COLO829 (cell line): ENCODE measurements at regions not wholly inside any gene's neighbourhood (a gene's known extent, or its start where the extent isn't known, plus 50 kb on each side); places are given as distances from the start of the nearest gene placed in this dataset.

Experiments used
- DNase-seq: peaks from one replicate; pipeline ENCODE4 v3.0.0; 2012; ENCODE audit warnings: low spot score

- no peak for DNase-seq
These were observed 484.0 kb upstream of the TGFBR2 start for GRCh38 chr3:30122359-30122758.

- DNase-seq, result no peak
These were observed 483.2 kb upstream of the TGFBR2 start for GRCh38 chr3:30123224-30123623.

- no peak for DNase-seq
These were observed 482.6 kb upstream of the TGFBR2 start for GRCh38 chr3:30123755-30124154.

- DNase-seq, result no peak
These were observed 481.7 kb upstream of the TGFBR2 start for GRCh38 chr3:30124435-30125370.

- DNase-seq, result no peak
These were observed 476.6 kb upstream of the TGFBR2 start for GRCh38 chr3:30129765-30130164.

- no peak for DNase-seq
These were observed 476.0 kb upstream of the TGFBR2 start for GRCh38 chr3:30130391-30130790.

- DNase-seq, result no peak
These were observed 475.2 kb upstream of the TGFBR2 start for GRCh38 chr3:30131191-30131590.

- DNase-seq, result no peak
These were observed 471.2 kb upstream of the TGFBR2 start for GRCh38 chr3:30135190-30135589.

- no peak for DNase-seq
These were observed 467.1 kb upstream of the TGFBR2 start for GRCh38 chr3:30139283-30139682.

- peak; percentile 60 for DNase-seq
These were observed 465.9 kb upstream of the TGFBR2 start for GRCh38 chr3:30140356-30141075.

- no peak for DNase-seq
These were observed 465.2 kb upstream of the TGFBR2 start for GRCh38 chr3:30141178-30141581.

- DNase-seq, result no peak
These were observed 464.5 kb upstream of the TGFBR2 start for GRCh38 chr3:30141927-30142326.

GRCh38 chr3:30142946-30143345, 463.5 kb upstream of the TGFBR2 start:
- no peak for DNase-seq

- no peak for DNase-seq
These were observed 461.1 kb upstream of the TGFBR2 start for GRCh38 chr3:30145281-30145680.

- DNase-seq, result peak; percentile 17
These were observed 459.4 kb upstream of the TGFBR2 start for GRCh38 chr3:30146978-30147377.

GRCh38 chr3:30154853-30155252, 451.5 kb upstream of the TGFBR2 start:
- DNase-seq, result no peak

- DNase-seq, result no peak
These were observed 450.6 kb upstream of the TGFBR2 start for GRCh38 chr3:30155755-30156154.

- DNase-seq, result no peak
These were observed 449.6 kb upstream of the TGFBR2 start for GRCh38 chr3:30156586-30157498.

GRCh38 chr3:30161375-30161774, 445.0 kb upstream of the TGFBR2 start:
- no peak for DNase-seq

GRCh38 chr3:30162579-30162978, 443.8 kb upstream of the TGFBR2 start:
- DNase-seq, result no peak

- no peak for DNase-seq
These were observed 439.9 kb upstream of the TGFBR2 start for GRCh38 chr3:30166535-30166934.

- DNase-seq, result peak; percentile 51
These were observed 438.8 kb upstream of the TGFBR2 start for GRCh38 chr3:30167541-30168011.
